CD4-positive, alpha-beta T cell treated with Interferon alpha-2 for 1 hour (primary cell): ENCODE measurements at regions not wholly inside any gene's neighbourhood (a gene's known extent, or its start where the extent isn't known, plus 50 kb on each side); places are given as distances from the start of the nearest gene placed in this dataset.
"Not testable (repeated sequence)": the region's sequence is repeated elsewhere in the genome, so short reads cannot be mapped to it uniquely, and the experiment has no call there.

Experiments used
- DNase-seq, 2 donors: peaks; one replicate each; pipeline ENCODE4 v3.0.0-alpha.2; 2020 to 2022

DNA sequence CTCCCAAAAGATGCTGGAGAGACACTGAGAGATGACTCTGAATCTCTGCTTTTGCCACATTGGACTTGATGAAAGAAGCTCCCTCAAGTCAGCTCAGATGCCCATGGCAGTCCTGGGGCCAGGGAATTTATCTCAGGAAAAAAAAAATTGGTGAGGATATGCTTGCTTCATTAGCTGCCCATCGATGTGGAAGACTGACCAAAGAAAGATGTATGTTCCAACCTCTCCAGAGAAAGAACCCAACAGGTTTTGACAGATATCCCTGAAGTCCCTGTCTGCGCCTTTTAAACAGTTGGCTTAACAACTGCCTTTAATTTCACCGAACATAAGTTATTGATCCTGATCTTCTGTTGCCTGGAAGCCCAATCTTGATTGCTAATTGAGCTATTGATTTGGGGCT, 137.4 kb downstream of the TMEM114 start:
- no peak for DNase-seq

DNA sequence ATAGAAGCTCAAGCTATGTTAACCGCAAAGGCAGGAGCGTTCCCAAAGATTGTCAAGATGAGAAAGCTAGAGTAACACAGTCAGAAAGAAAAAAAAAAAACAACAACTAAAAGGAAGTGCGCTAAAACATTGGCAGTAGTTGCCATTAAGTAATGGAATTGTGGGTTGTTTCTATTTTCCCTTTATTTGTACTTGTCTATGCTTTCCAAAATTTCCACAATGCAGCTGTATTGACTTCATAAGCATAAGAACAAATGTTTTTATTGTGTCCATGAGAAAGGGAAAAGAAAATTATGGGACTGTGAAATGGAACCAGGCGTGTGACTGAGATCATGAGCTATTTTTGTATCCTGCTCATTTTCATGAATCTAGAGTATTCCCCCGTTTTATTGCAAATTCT, 153.4 kb downstream of the TMEM114 start:
- DNase-seq: no peak

DNA sequence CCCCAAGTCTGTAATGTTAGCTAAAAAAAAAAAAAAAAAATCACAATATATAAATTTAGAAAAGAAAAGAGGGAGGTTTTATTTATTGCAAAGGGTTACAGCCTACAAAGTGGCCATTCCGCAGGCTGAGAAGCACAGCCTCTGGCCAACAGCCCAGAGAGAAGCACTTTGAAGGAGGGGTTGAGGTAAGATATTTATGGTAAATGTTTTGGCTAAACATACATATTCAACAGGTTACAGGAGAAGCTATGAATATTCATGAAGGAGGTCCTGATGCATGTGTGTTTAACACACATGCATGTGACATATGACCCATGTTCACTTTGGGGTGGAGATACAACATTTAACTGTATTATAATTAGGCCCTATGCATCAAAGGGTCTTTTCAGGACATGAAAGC, 158.5 kb downstream of the TMEM114 start:
- no peak for DNase-seq

DNA sequence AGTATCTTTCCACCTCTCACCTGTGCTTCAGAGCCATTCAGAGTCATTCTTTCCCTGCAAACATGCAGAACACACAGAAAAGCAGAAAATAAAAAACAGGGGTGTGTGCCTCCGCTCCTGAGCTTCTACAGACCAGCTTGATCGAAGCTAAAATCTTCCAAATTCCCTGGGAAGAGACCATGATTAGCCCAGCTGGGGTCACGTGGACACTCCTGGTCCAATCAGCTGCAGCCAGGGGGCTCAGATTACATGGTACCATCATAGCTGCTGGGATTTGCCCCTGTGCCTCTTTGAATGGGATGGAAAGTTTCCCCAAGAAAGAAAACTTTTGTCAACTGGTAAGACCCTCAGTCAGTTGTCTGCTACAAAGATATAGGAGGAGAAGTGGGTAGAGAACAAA, 159.9 kb downstream of the TMEM114 start:
- DNase-seq: no peak

DNA sequence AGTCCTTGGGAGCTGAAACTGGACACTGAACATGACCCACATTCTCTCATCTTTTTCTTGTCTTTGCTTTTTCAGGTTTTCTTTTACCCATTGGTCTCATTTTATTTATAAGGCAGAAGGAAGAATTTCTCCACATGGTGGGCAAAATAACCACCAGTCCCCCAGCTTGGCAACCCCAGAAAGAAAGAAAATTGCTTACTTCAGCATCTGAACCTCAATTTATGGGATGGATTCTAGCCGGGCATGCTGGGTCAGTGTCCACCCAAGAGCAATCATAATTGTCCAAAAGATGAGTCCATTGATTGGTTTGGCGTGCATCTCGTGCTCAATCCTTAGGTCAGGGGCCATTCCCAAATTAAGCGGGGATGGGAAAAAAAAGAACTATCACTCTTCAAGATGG, 163.7 kb downstream of the TMEM114 start:
- no peak for DNase-seq

DNA sequence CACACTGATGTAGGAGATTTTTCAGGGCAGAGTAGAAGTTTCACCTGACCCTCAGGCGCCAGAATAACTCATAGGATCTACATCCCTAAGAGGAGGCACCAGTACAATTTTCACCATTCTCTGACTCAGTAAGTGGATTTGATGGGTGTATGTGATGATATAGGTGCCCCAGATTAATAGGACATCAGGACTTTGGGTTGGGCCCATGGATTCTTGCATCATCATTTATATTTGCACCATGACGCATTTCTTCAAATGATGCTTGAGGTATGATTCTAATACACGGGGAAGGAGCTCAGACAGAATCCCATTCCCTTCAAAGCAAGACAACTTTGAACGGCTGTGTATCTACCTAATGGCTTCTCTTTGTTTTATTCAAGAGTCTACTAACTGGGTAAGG, 173.2 kb downstream of the TMEM114 start:
- DNase-seq: no peak

GRCh38 chr16:8408855-8409567, 181.3 kb downstream of the TMEM114 start:
- no peak for DNase-seq

DNA sequence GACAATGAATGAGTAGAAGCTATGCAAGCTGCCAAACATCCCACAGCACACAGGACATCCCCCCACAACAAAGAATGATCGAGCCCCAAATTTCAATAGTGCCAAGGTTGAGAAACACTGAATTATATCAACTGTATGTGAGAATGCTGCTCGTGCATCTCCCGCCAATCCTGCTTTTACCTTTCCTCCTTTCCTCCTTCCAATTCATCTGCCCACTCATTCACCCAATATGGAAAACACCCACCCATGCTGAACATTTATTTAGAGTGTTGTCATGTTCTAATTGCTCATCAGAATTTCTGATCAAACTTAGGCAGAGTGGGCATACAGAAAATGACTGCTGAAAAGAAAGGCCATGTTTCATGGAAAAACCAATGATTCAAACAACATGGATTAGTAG, 183.0 kb downstream of the TMEM114 start:
- no peak for DNase-seq

GRCh38 chr16:8403978-8404749, 186.1 kb downstream of the TMEM114 start:
- DNase-seq: no peak

DNA sequence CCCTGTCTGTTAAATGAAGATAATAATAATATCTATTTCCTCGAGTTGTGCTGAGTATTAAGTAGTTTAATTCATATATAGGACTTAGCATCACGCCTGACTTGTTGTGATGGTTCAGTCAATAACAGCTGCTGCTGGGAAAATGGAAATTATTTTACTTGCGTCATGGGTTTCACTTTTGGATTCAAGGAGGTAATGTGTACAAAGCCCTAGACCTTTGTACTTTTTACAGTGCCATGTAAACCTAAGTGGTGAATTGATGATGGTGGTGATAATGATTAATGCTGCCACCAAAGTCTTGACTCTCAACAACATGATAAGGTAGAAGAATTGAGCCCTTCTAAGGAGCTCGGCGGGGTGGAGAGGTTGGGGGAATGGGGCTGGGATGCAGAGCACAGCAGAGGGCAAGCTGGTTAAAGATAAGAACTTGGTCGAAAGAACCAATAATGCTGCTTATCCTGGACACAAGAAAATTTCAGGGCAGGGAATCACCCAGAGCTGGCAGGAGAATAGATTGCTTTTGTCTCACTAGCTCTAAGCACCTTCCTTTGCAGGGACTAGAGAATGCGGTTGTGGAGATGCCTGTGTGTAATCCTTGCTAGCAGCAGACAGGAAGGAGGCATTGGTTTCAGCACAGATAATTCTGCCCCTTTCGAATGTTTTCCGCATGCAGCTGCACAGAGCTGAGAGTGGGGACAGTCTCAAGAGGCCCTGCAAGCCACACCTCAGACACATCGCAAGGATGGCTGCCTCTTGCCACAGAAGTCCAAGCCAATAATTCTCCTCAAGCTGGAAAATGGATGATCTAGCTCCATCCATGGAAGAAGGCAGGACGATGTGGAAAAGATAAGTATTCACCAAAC, 187.1 kb downstream of the TMEM114 start:
- no peak for DNase-seq

DNA sequence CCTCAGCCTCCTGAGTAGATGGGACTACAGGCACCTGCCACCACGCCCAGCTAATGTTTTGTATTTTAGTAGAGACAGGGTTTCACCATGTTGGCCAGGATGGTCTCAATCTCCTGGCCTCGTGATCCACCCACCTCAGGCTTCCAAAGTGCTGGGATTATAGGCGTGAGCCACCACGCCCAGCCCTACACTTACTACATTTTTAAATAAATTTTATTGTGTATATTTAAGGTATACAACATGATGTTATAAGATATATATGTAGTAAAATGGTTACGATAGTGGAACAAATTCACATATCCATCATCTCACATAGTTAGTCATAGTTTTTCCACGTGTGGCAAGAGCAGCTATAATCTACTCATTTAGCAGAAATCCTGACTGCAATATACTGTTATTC, 189.6 kb downstream of the TMEM114 start:
- not testable (repeated sequence) for DNase-seq

GRCh38 chr16:8398548-8398947, 191.8 kb downstream of the TMEM114 start:
- DNase-seq: no peak

DNA sequence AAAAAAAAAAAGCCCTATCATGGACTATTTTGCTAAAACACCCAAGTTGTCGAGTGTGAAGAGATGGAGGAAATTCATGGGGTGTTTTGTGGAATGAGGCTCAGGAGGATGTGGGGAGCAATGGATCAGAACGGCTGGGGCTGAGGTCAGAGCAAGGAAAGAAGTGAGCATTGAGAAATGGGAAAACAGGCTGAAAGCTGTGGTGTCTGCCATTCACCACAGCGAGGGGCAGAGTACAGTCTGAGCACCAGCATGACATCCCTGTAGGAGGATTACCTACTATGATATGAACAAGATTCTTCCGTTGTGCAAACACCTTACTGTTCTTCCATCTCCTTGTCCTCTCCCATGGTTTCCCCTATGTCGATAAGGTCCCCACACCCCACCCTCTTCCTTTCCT, 193.1 kb downstream of the TMEM114 start:
- DNase-seq: no peak

- no peak for DNase-seq
Observed at GRCh38 chr16:8396463-8396862, 193.8 kb downstream of the TMEM114 start.

- no peak for DNase-seq
Observed at GRCh38 chr16:8391257-8391656, 199.1 kb downstream of the TMEM114 start.

DNA sequence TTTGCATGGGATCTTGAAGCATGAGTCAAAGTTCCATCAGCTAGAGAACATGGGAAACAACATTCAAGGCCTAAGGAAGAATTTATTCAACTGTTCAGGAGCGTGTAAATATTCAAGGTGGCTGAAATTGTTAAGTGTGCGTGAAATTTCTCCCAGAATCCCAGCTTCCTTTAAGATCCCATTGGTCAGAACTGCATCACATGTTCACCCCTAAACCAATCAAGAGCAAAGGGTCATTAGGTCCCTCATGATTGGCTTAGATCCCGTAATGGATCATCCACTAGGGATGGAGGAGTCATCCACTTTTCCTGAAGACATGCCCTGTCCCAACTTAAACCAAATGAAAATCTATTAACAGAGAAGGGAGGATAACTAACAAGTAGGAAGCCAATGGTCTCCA, 201.6 kb downstream of the TMEM114 start:
- no peak for DNase-seq

- no peak for DNase-seq
Observed at GRCh38 chr16:8381814-8382213, 208.5 kb downstream of the TMEM114 start.

DNA sequence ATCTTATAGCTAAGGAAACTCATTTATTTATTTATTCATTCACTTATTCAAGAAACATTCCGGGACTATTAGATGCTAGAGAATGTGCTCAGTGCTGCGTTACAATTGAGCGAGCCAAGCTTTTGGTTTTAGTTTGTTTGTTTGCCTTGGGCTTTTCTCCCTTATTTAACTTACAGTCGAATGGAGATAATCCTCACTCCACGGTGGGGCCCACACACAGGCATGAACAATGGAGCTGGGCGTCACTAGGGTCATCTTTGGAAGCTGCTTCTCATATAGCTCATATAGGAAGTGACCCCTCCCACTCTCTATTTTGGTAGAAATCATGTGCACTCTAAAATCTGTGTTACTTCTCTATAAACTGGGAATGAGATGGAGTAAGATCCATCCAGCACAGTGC, 210.0 kb downstream of the TMEM114 start:
- DNase-seq: no peak

GRCh38 chr16:8377864-8378263, 212.4 kb downstream of the TMEM114 start:
- no peak for DNase-seq

DNA sequence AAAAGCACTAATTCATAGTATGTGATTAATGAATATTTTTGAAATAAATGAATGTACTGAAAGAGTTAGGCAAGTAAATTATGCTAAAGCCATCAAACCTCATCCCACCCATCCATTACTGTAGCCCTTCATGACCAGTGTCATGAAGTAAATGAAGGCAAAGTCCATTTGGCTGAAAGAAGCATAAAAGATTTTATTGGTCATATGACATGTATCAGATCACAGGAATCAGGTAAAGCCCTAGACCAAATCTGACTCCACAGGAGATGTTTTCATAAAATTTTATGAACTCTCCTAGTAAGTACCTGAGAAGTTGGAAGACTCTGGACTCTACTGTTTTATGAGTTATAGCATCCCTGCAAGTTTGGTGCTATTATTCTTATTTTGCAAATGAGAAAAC, 213.5 kb downstream of the TMEM114 start:
- DNase-seq: no peak

- DNase-seq: no peak
Observed at GRCh38 chr16:8376430-8376829, 213.9 kb downstream of the TMEM114 start.

DNA sequence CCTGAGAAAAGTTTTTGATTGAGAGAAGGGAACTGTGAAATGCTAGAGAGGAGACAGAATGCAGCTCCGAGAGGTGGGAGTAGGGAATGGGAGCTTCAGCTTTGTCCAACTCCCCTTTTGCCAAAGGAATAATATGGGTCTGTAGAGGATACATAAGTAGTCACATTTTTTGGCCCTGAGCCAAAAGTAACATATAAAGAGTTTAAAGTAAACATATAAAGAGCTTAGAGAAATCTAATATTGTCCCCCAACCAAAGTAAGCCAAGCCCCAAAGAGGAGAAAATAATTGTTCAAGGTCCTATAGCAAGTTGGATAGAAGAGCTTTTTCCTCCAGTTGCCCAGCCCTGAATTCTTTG, 215.1 kb downstream of the TMEM114 start:
- no peak for DNase-seq

- DNase-seq: no peak
Observed at GRCh38 chr16:8374586-8375231, 215.6 kb downstream of the TMEM114 start.
